Fibroblast of skin of right quadriceps (primary cell): ENCODE measurements at regions not wholly inside any gene's neighbourhood (a gene's known extent, or its start where the extent isn't known, plus 50 kb on each side); places are given as distances from the start of the nearest gene placed in this dataset.
"Not testable (repeated sequence)": the region's sequence is repeated elsewhere in the genome, so short reads cannot be mapped to it uniquely, and the experiment has no call there.

Experiments used
- DNase-seq: peaks from one replicate; pipeline ENCODE4 v3.0.0-alpha.2; 2013

- DNase-seq = no peak
These were observed 91.6 kb upstream of the RMP24 start for GRCh38 chr18:35880788-35881455.

GRCh38 chr18:35888329-35888728, 84.2 kb upstream of the RMP24 start:
- no peak for DNase-seq

- DNase-seq = no peak
These were observed 82.8 kb upstream of the RMP24 start for GRCh38 chr18:35889677-35890076.

- DNase-seq = no peak
These were observed 82.2 kb upstream of the RMP24 start for GRCh38 chr18:35890323-35890722.

GRCh38 chr18:35892118-35892517, 80.4 kb upstream of the RMP24 start:
- no peak for DNase-seq

- not testable (repeated sequence) for DNase-seq
These were observed 75.0 kb upstream of the RMP24 start for GRCh38 chr18:35897481-35897880.

GRCh38 chr18:35904389-35905037, 68.0 kb upstream of the RMP24 start:
- no peak for DNase-seq

GRCh38 chr18:35905436-35905835, 67.0 kb upstream of the RMP24 start:
- no peak for DNase-seq

GRCh38 chr18:35906291-35906690, 66.2 kb upstream of the RMP24 start:
- not testable (repeated sequence) for DNase-seq

GRCh38 chr18:35910327-35910726, 62.2 kb upstream of the RMP24 start:
- DNase-seq = no peak

GRCh38 chr18:35912332-35912731, 60.1 kb upstream of the RMP24 start:
- no peak for DNase-seq

GRCh38 chr18:35915056-35915455, 57.4 kb upstream of the RMP24 start:
- no peak for DNase-seq

- DNase-seq = no peak
These were observed 55.4 kb upstream of the RMP24 start for GRCh38 chr18:35917043-35917442.

GRCh38 chr18:35918564-35918963, 53.9 kb upstream of the RMP24 start:
- DNase-seq = no peak

- DNase-seq = no peak
These were observed 53.3 kb upstream of the RMP24 start for GRCh38 chr18:35919179-35919578.

GRCh38 chr18:35920623-35921022, 51.9 kb upstream of the RMP24 start:
- DNase-seq = no peak
